Fibroblast of lung (primary cell): ENCODE measurements at regions not wholly inside any gene's neighbourhood (a gene's known extent, or its start where the extent isn't known, plus 50 kb on each side); places are given as distances from the start of the nearest gene placed in this dataset.

Experiments used
- EZH2 ChIP-seq: IDR thresholded peaks from 2 replicates; pipeline ENCODE4 v1.5.1; 2012; ENCODE audit warnings: low read length, control low read depth, mild to moderate bottlenecking; ENCODE audit errors: missing control alignments
- TF ChIP-seq, protein P1 (sequence below), 2 donors: IDR thresholded peaks in 1 of 2; conservative IDR thresholded peaks in 1 of 2; 1 replicate in 1 of 2; 2 replicates in 1 of 2; pipeline ENCODE4 v1.5.1; 2011 to 2012; ENCODE audit warnings: low read length in 2 of 2, control low read depth in 1 of 2, inconsistent platforms in 1 of 2, low read depth in 1 of 2, mild to moderate bottlenecking in 1 of 2

DNA sequence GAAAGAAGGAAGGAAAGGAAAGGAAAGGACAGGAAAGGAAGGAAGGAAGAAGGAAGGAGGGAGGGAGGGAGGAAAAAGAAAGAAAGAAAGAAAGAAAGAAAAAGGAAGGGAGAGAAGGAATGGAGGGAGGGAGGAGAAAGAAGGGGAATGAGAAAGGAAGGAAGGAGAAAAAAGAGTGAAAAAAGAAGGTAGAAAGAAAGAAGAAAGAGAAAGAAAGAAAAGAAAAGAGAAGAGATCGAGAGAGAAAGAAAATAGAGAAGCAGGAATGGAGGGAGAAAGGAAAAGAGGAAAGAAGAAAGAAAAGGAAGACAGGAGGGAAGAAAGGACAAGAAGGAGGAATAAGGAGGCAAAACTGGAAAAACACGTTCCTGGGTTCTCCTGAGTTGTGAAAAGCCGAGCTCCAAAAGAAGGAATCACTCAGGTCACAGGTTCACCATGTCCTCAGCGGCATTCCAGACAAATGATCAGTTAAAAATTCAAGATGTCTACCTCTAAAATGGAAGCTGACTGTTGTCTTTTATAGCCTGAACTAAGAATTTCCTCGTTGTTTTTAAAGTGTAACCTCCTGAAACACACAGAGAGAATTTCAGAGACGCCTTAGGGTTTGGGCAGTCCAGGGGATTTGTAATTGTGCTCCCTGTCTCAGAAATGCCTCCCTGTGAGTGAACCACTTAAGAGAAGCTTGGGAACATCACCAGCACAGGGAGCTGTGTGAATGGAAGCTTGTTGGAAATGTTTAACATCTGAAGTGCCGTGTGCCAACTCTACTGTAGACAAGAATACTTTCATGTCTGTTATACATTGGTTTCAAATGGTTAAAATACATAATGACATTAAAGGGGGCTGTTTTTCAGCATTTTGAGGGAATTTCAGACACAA, 80.7 kb downstream of the INHBA start:
- TF ChIP-seq, protein P1, sequence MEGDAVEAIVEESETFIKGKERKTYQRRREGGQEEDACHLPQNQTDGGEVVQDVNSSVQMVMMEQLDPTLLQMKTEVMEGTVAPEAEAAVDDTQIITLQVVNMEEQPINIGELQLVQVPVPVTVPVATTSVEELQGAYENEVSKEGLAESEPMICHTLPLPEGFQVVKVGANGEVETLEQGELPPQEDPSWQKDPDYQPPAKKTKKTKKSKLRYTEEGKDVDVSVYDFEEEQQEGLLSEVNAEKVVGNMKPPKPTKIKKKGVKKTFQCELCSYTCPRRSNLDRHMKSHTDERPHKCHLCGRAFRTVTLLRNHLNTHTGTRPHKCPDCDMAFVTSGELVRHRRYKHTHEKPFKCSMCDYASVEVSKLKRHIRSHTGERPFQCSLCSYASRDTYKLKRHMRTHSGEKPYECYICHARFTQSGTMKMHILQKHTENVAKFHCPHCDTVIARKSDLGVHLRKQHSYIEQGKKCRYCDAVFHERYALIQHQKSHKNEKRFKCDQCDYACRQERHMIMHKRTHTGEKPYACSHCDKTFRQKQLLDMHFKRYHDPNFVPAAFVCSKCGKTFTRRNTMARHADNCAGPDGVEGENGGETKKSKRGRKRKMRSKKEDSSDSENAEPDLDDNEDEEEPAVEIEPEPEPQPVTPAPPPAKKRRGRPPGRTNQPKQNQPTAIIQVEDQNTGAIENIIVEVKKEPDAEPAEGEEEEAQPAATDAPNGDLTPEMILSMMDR (conservative IDR thresholded peaks at IDR 0.05 in 1 of 2, IDR thresholded peaks at IDR 0.05 in 1 of 2; ENCODE audit: low read depth in 1 of 2, low read length in 2 of 2), result no peak
- no peak for TF ChIP-seq EZH2
